GDM1 (cell line): ENCODE measurements at regions not wholly inside any gene's neighbourhood (a gene's known extent, or its start where the extent isn't known, plus 50 kb on each side); places are given as distances from the start of the nearest gene placed in this dataset.

ENCODE experiments used
- DNase-seq: peaks from one replicate; lab custom pipeline; 2025; lab: John Stamatoyannopoulos, UW

GRCh38 chr6:110033101-110033500 lies 55.0 kb downstream of the GPR6 start:
- DNase-seq: no peak

GRCh38 chr6:110033749-110034666 lies 55.9 kb downstream of the GPR6 start:
- DNase-seq: no peak

- DNase-seq: no peak
Observed at GRCh38 chr6:110034667-110035036, 56.5 kb downstream of the GPR6 start.

- DNase-seq: no peak
Observed at GRCh38 chr6:110035321-110035720, 57.2 kb downstream of the GPR6 start.

GRCh38 chr6:110036408-110037302 lies 58.5 kb downstream of the GPR6 start:
- DNase-seq: no peak

- DNase-seq: no peak
Observed at GRCh38 chr6:110037726-110038295, 59.7 kb downstream of the GPR6 start.

GRCh38 chr6:110039364-110039980 lies 61.4 kb downstream of the GPR6 start:
- peak; percentile 87 for DNase-seq

GRCh38 chr6:110039981-110040383 lies 61.9 kb downstream of the GPR6 start:
- peak; percentile 46 for DNase-seq

GRCh38 chr6:110040716-110041115 lies 62.6 kb downstream of the GPR6 start:
- DNase-seq: no peak

- no peak for DNase-seq
Observed at GRCh38 chr6:110041126-110041525, 63.0 kb downstream of the GPR6 start.

- DNase-seq: no peak
Observed at GRCh38 chr6:110041830-110042229, 63.7 kb downstream of the GPR6 start.

- DNase-seq: no peak
Observed at GRCh38 chr6:110042670-110043296, 64.7 kb downstream of the GPR6 start.

- no peak for DNase-seq
Observed at GRCh38 chr6:110043366-110043994, 65.4 kb downstream of the GPR6 start.

- DNase-seq: peak; percentile 55
Observed at GRCh38 chr6:110044096-110044495, 66.0 kb downstream of the GPR6 start.

- no peak for DNase-seq
Observed at GRCh38 chr6:110044622-110045021, 66.5 kb downstream of the GPR6 start.

- DNase-seq: no peak
Observed at GRCh38 chr6:110048221-110048875, 70.2 kb downstream of the GPR6 start.

- DNase-seq: peak; percentile 24
Observed at GRCh38 chr6:110049696-110050439, 71.8 kb downstream of the GPR6 start.
